ENCODE measurements at regions not wholly inside any gene's neighbourhood (a gene's known extent, or its start where the extent isn't known, plus 50 kb on each side); places are given as distances from the start of the nearest gene placed in this dataset.

DNA sequence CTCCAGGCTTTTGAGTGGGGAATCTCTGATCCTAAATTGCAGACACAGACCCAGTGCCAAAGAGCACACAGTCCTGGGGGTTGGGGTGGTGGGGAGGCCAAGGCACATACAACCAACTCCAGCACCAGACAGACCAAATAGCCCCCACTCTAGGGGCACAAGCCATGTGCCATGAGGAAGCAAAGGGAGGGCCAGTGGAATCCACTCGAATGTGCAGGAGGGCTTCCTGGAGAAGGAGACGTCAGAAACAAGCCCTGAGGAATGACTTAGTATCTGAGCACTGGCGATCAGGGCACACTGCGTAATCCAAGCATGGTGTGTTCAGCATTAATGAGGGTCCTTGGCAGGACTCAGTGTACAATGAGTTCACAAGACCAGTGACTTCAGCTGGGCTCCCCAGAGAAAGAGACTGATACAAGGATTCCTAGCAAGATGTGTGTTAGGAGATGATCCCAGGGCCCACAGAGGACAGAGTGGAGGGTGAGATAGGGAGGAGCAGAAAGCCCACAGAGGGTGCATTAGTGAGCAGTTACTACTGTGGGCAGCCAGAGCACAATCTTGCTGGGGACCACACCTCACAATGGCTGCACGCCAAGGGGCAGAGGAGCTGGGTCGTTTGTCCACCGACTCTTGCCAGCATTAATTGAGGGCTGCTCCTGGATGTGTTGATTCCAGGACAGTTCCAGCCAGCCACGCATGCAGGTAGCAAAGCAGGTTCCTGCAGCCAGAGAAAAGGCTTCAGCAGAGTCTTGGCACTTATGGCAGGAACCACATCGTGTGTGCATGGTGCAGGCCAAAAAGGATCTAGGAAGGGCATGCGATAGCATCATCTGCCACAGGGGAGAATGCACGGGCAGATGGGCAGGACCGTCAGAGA is 152.6 kb upstream of the VSTM2B start:
- DNase-seq, result no peak

GRCh38 chr19:29375429-29376119 is 150.2 kb upstream of the VSTM2B start:
- DNase-seq, result no peak

- no peak for DNase-seq
Measured at GRCh38 chr19:29376855-29377354, 148.9 kb upstream of the VSTM2B start.

GRCh38 chr19:29378126-29378525 is 147.7 kb upstream of the VSTM2B start:
- no peak for DNase-seq

DNA sequence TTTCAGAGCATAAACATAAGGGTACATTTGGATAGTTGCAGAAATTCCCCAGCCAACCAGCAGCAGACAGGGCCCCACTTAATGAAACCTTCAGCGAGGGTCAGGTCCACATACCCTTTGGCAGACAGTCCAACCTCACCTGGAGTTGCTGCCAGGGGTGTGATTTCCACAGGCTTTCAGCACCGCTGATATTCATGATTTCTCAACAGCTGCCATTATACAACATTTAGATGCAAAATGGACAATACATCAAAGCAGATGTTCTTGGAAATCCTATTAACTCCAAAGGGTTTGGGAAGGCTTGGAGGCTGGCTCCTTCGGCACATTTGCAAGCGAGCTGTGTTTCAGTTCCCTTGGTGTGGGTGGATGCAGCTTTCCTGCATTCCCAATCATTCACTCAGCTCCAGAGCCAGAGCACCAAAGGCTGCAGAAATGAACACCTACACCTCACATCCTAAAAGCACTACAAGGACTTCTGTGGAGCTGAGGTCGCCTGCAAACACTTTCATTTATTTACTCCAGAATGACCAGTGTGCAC is 147.2 kb upstream of the VSTM2B start:
- no peak for DNase-seq

GRCh38 chr19:29379257-29380021 is 146.4 kb upstream of the VSTM2B start:
- DNase-seq, result no peak

DNA sequence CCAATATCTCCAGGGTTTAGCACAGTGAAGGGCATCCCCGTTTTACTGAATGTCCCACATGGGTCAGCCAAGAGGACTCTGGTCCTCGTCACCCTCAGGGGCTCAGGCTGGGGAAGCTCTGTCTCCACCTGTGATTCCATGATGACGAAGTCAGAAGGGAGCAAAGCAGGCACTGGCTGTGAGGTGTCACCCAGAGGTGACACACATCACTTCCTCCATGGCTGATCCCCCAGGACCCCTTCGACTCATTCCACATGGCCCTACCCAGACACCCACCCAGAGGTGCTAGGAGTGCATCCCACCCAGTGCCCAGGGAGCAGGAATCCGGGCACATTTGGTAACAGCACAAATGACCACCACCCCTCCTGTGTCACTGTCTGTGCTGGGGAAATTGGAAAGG is 145.2 kb upstream of the VSTM2B start:
- DNase-seq, result no peak

GRCh38 chr19:29381353-29382203 is 144.2 kb upstream of the VSTM2B start:
- no peak for DNase-seq

DNA sequence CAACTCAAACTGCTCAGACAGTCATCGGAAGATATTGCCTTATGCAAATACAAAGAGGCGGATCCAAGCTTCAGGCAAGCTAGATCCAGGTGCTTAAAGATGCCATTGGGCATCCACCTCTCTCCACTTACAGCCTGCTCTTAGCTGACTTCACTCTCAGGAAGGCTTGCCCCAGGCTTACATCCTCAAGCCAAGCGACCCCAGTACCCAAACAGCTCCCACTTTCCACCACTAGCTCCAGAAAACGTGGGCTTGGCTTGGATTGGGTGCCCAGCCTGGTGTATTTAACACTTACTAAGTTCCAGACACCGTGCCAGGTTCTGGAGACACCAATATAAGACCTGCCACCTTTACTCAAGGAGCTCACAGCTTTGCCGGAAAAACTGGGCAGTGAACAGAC is 142.1 kb upstream of the VSTM2B start:
- no peak for DNase-seq

DNA sequence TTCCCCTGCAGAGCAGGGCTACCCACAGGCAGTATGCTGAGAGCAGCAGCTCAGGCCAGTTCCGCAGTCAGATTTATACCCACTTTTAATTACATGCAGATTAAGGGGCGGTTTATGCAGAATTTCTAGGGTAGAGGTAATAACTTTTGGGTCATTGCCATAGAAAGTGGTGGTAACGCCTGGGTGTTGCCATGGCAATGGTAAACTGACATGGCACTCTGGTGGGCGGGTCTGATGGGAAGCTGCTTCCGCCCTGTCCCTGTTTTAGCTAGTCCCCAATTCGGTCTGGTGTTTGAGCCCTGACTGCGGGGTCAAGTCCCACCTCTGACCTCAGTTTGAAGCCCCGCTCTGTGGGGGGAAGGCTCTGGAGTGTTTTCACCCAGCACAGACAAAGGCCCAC is 141.1 kb upstream of the VSTM2B start:
- no peak for DNase-seq

DNA sequence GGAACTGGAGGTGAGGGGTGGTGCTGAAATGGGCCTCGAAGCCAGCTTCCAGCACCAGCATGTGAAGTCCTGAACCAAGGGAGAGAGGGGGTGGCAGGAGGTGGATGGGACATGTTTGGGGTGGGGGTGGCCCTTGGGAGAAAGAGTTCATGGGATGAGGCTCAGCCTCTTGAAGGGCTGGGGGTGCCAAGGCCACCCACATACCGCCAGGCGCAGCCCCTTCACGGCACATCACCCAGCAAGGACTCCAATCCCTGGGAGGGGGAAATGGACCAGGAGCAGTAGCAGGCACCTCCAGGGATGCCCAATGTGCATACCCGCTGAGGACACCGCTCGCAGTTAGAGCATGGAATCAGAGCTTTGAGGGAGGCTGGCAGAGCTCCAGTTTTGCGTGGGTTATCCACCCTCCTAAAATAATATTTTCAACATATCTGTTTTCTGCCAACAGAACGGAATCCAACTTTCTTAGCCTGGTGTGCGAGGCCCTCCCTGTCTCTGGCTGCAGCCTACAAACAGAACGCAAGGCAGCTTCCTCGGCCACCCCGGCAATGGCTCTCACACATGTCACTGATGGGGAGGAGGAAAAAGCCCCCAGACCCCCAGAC is 140.5 kb upstream of the VSTM2B start:
- no peak for DNase-seq

DNA sequence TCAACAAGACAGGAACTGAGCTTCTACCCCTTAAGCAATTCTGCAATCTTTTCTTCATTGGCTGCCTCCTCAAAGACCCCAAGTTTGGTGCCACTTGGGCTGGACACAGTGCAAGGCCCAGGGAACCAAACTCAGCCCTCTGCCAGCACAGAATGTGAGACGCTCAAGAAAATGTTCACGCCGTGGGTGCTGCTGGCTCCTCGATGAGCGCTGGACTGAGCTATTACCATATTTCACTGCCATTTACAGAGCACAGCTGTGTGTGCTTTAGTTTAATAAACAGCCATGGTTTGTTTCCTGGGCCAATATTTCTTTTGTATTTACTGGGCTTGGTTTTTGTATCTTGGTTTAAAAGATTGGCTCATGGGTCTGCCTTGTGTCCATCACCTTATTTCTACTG is 138.8 kb upstream of the VSTM2B start:
- DNase-seq, result no peak

- DNase-seq, result no peak
Measured at GRCh38 chr19:29387586-29387985, 138.2 kb upstream of the VSTM2B start.

- DNase-seq, result no peak
Measured at GRCh38 chr19:29389495-29389894, 136.3 kb upstream of the VSTM2B start.

DNA sequence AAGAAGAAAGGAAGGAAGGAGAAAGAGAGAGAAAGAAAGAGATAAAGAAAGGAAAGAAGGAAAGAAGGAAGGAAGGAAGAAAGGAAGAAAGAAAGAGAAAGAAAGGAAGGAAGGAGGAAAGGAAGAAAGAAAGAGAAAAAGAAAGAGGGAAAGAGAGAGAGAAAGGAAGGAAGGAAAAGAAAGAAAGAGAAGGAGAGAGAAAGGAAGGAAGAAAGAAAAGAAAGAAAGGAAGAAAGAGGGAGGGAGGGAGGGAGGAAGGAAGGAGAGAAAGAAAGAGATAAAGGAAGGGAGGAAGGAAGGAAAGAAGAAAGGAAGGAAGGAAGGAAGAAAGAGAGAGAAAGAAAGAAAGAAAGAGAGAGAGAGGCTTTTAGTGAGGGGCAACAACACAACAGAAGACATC is 135.1 kb upstream of the VSTM2B start:
- DNase-seq, result no peak

DNA sequence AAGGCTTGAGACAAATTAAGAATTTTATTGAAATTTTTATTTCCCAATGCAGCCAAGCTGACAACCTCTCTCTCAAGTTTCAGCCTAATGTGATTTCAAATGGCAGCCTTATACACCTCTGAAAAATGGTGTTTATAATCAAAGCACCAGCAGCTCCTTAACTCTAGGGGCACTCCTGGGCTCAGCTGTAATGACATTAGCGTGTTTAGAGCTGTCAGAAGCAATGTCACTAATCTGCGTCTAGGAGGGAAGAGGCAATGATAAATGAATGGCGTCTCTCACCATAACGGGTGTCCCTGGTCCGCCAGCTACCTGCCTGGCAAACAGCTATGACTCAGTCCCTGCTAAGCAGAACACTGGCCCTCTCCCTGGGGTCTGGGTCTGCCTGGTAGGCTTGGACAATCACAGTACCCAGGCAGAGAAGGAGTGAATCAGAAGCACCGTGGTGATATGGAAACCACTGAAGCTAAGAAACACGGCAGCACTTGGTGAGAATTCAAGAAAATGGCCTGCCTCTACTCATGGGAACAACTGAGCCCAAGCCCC is 131.8 kb upstream of the VSTM2B start:
- no peak for DNase-seq

DNA sequence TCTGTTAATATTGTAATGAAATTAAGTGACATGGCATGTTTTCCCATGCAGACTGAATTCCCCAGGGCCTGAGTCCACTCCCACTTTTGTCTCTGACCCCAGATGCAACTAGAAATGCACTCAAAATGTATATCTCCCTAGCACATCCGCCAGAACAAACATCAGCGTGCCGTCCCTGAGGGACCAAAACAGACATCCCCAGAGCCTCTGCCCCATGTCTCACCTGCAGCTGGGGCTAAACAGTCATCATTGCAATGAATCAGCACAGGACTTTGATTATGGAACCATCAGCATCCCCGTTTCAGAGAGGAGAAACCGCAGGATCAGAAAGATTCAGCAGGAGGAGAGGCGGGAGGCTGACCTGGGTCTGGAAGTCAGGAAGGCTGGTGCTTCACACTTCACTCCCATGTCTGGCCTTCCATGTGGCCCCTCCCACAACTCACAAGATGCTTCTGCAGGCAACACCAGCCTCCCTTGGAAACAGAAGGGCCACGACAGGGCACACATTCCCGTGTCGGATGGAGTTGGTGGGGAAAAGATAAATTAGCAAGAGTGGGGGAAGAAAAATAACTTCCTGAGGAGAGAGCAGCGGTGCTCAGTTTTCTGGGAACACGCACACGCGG is 130.6 kb upstream of the VSTM2B start:
- DNase-seq, result no peak

DNA sequence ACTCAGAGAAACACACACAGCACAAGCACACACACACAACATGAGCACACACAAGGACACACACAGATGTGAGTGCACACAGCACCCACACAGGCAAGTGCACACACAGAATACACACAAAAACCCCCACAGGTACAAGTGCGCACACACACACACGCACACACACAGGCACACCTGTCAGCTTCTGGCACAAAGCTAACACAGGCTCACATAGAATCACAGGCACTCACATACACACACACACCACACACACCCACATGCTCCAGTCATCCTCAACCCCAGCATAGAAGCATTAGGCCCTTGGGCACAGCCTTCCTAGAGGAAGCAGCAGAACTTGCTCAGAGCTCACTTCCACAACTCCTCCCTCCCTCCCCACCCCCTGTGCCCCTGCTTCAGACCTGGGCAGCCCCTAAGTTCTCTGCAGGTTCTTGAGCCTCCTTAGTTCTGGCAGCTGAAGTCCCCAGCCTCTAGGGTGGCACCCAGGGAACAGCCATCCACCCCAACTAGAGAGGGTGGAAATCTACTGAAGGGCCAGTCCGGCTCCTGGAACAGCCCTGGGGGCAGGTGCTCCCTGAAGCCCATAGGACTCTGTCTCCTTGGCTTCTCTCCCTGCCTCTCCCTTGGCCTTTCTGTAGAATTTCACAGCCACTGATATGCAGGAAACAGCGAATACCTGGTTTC is 129.9 kb upstream of the VSTM2B start:
- DNase-seq, result no peak

- DNase-seq, result no peak
Measured at GRCh38 chr19:29396925-29397324, 128.9 kb upstream of the VSTM2B start.

GRCh38 chr19:29397748-29398147 is 128.0 kb upstream of the VSTM2B start:
- DNase-seq, result no peak
